ENCODE measurements at regions not wholly inside any gene's neighbourhood (a gene's known extent, or its start where the extent isn't known, plus 50 kb on each side); places are given as distances from the start of the nearest gene placed in this dataset.

DNA sequence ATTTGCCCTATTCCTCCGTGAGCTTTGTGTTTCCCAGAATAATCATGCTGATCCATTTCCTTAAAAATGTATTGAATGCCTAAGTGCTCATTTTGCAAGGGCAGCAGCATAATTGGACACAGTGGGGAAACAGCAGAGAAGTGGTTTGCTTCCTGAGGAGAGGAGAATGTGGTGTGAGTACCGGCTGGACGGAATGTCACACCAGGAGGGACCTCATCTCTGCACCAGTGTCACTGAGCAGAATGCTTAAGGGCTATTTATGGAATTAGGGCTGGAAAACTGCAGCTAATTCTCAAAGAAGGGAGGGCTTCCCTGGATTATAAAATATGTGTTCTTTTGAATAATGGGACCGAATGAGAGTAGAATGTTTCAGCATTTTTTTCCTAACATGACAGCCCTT, 1100.6 kb upstream of the RBFOX1 start:
- peaks cover 9% of the 10 kb centered on the region for H3K9me3 Mint-ChIP-seq
- no peaks in the 10 kb centered on the region for H3K27me3 Mint-ChIP-seq
- H3K4me3 Mint-ChIP-seq, result no peak overlapping the region
- no peaks in the 10 kb centered on the region for H3K4me1 Mint-ChIP-seq (ENCODE audit: low read depth)
- no peak overlapping the region for H3K27ac Mint-ChIP-seq
- H3K36me3 Mint-ChIP-seq (ENCODE audit: low read depth), result no peaks in the 10 kb centered on the region
- CTCF ChIA-PET, result no interaction called here
- POLR2A ChIA-PET, result no interaction called here
- TF ChIP-seq, protein P1, sequence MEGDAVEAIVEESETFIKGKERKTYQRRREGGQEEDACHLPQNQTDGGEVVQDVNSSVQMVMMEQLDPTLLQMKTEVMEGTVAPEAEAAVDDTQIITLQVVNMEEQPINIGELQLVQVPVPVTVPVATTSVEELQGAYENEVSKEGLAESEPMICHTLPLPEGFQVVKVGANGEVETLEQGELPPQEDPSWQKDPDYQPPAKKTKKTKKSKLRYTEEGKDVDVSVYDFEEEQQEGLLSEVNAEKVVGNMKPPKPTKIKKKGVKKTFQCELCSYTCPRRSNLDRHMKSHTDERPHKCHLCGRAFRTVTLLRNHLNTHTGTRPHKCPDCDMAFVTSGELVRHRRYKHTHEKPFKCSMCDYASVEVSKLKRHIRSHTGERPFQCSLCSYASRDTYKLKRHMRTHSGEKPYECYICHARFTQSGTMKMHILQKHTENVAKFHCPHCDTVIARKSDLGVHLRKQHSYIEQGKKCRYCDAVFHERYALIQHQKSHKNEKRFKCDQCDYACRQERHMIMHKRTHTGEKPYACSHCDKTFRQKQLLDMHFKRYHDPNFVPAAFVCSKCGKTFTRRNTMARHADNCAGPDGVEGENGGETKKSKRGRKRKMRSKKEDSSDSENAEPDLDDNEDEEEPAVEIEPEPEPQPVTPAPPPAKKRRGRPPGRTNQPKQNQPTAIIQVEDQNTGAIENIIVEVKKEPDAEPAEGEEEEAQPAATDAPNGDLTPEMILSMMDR (IDR thresholded peaks at IDR 0.05), result no peak
- ATAC-seq (no peak), DNase-seq (no peak)
- intact Hi-C loops (cut with micrococcal nuclease), result no loop called here

GRCh38 chr16:6231398-6231797, 1101.2 kb upstream of the RBFOX1 start:
- H3K36me3 Mint-ChIP-seq (ENCODE audit: low read depth), result no peaks in the 10 kb centered on the region
- TF ChIP-seq, protein P1 (IDR thresholded peaks at IDR 0.05), result no peak
- no peaks in the 10 kb centered on the region for H3K4me1 Mint-ChIP-seq (ENCODE audit: low read depth)
- ATAC-seq, result no peak
- peaks cover 9% of the 10 kb centered on the region for H3K9me3 Mint-ChIP-seq
- H3K4me3 Mint-ChIP-seq, result no peak overlapping the region
- CTCF ChIA-PET, result no interaction called here
- no peaks in the 10 kb centered on the region for H3K27me3 Mint-ChIP-seq
- no peak for DNase-seq
- H3K27ac Mint-ChIP-seq, result no peak overlapping the region
- intact Hi-C loops (cut with micrococcal nuclease), result no loop called here
- POLR2A ChIA-PET, result no interaction called here

- TF ChIP-seq, protein P1 (IDR thresholded peaks at IDR 0.05), result no peak
- Mint-ChIP-seq H3K27me3 (no peaks in the 10 kb centered on the region), H3K9me3 (peaks cover 9% of the 10 kb centered on the region), H3K27ac (no peak overlapping the region), H3K4me1 (ENCODE audit: low read depth) (no peaks in the 10 kb centered on the region), H3K36me3 (ENCODE audit: low read depth) (no peaks in the 10 kb centered on the region), H3K4me3 (no peak overlapping the region)
- ChIA-PET POLR2A (no interaction called here), CTCF (no interaction called here)
- no peak for ATAC-seq
- no peak for DNase-seq
- intact Hi-C loops (cut with micrococcal nuclease), result no loop called here
Measured at GRCh38 chr16:6229186-6229585, 1103.5 kb upstream of the RBFOX1 start.

GRCh38 chr16:6218855-6219254, 1113.8 kb upstream of the RBFOX1 start:
- H3K9me3 Mint-ChIP-seq, result peaks cover 3% of the 10 kb centered on the region
- no peaks in the 10 kb centered on the region for H3K4me1 Mint-ChIP-seq (ENCODE audit: low read depth)
- no peak overlapping the region for H3K4me3 Mint-ChIP-seq
- H3K27ac Mint-ChIP-seq, result no peak overlapping the region
- POLR2A ChIA-PET, result no interaction called here
- DNase-seq (no peak), ATAC-seq (no peak)
- intact Hi-C loops (cut with micrococcal nuclease), result no loop called here
- TF ChIP-seq, protein P1 (IDR thresholded peaks at IDR 0.05), result no peak
- CTCF ChIA-PET, result no interaction called here
- no peaks in the 10 kb centered on the region for H3K27me3 Mint-ChIP-seq
- H3K36me3 Mint-ChIP-seq (ENCODE audit: low read depth), result no peaks in the 10 kb centered on the region

DNA sequence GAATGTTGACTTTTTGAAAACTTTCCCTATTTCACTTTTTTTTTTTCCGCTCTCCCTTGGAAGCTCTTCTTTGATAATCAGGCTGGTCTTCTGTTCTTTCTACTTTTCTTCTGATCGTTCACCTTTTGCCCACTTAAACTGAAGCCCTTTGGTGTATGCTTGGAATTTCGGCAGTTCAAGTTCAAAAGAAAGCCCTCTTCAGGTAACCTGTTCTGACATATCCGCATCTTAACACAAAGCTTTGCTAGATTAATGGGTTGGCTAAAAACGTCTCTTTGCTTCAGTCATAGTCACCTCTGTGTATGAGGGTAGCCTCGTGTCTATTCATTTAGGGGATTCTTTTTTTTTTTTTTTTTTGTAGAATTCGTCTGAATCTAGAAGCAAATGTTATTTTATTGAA, 1115.8 kb upstream of the RBFOX1 start:
- intact Hi-C loops (cut with micrococcal nuclease), result no loop called here
- ATAC-seq (no peak), DNase-seq (no peak)
- TF ChIP-seq, protein P1 (IDR thresholded peaks at IDR 0.05), result no peak
- Mint-ChIP-seq H3K27ac (no peak overlapping the region), H3K27me3 (no peaks in the 10 kb centered on the region), H3K9me3 (peaks cover 3% of the 10 kb centered on the region), H3K4me1 (ENCODE audit: low read depth) (no peaks in the 10 kb centered on the region), H3K36me3 (ENCODE audit: low read depth) (no peaks in the 10 kb centered on the region), H3K4me3 (no peak overlapping the region)
- ChIA-PET POLR2A (no interaction called here), CTCF (no interaction called here)

All from activated CD8-positive, alpha-beta T cell treated with anti-CD3 and anti-CD28 coated beads for 36 hours (primary cell).